GM12873 (cell line): ENCODE measurements at regions not wholly inside any gene's neighbourhood (a gene's known extent, or its start where the extent isn't known, plus 50 kb on each side); places are given as distances from the start of the nearest gene placed in this dataset.

Experiments
- TF ChIP-seq, protein P1 (sequence below): IDR thresholded peaks from 2 replicates; pipeline ENCODE4 v1.5.1; 2012; ENCODE audit warnings: low read depth, mild to moderate bottlenecking, moderate library complexity, low read length, control low read depth; ENCODE audit not compliant: insufficient read depth; ENCODE audit errors: missing control alignments

DNA sequence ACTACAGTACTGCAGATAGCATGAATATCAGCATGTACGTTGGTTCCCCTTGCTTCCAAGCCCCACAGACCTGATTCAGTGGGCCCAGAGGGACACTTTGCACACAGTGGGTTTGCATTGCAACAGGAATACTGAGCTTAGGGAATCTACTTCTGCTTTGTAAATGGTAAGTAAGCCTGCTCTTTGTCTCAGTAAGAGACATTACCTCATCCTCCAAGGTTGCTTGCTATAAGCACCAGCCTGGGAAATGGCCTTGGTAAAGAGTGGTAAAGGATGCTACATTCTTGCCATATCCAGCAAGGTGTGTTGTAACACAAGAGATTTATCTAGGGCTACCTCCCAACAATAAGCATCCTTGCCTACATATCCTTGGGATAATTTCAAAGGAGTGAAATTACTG lies 730.5 kb downstream of the INHBA start:
- TF ChIP-seq, protein P1, sequence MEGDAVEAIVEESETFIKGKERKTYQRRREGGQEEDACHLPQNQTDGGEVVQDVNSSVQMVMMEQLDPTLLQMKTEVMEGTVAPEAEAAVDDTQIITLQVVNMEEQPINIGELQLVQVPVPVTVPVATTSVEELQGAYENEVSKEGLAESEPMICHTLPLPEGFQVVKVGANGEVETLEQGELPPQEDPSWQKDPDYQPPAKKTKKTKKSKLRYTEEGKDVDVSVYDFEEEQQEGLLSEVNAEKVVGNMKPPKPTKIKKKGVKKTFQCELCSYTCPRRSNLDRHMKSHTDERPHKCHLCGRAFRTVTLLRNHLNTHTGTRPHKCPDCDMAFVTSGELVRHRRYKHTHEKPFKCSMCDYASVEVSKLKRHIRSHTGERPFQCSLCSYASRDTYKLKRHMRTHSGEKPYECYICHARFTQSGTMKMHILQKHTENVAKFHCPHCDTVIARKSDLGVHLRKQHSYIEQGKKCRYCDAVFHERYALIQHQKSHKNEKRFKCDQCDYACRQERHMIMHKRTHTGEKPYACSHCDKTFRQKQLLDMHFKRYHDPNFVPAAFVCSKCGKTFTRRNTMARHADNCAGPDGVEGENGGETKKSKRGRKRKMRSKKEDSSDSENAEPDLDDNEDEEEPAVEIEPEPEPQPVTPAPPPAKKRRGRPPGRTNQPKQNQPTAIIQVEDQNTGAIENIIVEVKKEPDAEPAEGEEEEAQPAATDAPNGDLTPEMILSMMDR, result no peak

GRCh38 chr7:40969641-40970040 lies 733.2 kb downstream of the INHBA start:
- TF ChIP-seq, protein P1, result no peak

DNA sequence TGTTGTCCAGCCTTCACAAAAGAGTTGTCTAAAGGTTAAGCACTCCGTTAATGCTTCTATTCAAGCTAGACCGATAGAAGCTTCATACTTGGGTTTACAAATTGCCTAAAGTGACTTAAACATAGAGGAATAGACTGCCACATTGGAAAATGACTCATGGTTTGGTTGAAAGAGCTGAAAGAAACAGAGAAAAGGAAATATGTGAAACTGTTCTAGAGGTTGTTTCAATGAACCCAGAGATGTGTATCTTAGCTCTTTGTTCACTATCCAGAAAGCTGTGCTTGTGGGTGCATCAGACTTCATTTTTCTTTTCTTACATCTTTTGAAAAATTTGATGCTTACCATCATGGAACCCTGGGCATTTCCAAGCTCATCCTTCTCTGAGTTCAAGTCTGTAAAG lies 736.2 kb downstream of the INHBA start:
- TF ChIP-seq, protein P1, result no peak

- TF ChIP-seq, protein P1, result no peak
These were observed 737.1 kb downstream of the INHBA start for GRCh38 chr7:40965774-40966173.

DNA sequence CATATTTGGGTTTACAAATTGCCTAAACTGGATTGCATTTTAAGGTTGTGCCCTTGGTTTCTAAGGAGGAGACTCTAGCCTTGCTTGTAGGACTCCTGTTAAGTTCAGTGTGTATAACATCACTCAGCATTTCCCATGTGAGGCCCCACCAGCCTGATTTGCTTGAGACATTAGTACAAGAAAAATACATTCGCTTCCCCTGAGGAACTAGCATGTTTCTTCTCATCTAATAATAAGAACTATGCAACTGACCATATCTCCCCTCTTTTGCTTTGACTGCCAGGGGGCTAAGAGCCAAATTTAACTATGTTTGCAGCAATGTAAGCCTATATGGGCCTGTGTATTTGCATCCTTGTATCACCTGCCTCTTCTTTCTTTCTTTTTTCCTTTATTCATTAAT lies 737.9 kb downstream of the INHBA start:
- TF ChIP-seq, protein P1, result no peak

DNA sequence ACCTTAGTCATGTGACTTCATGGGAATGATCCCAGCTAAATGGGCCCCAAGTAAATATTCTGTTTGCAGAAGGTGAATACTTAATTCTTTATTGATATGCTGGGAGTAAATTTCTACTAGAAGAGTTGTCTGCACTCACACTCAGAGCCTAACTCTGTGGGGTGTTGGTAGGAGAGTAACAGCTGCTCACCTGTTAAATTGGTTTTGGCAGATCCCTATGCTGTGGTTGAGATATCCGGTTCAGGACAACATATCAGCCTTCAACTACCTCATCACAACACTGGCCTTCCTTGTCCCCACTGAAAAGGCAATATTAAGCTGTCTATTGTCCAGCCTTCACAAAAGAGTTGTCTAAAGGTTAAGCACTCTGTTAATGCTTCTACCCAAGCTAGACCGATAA lies 738.3 kb downstream of the INHBA start:
- TF ChIP-seq, protein P1, result no peak

DNA sequence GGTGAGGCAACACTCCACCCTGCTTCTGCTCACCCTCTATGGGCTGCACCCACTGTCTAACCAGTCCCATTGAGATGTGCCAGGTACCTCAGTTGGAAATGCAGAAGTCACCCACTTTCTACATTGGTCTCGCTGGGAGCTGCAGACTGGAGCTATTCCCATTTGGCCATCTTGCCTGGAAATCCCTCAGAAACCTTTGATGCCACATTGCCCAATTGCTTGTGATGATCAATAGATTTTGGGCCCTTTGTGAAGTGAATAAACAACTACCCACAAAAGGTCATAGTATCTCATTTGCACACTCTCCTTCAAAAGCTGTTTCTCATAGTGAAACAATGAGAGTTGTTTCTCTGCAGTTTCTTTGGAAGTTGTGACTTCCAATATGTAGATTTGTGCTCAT lies 742.9 kb downstream of the INHBA start:
- TF ChIP-seq, protein P1, result no peak
